Fibroblast of the aortic adventitia (primary cell): ENCODE measurements at regions not wholly inside any gene's neighbourhood (a gene's known extent, or its start where the extent isn't known, plus 50 kb on each side); places are given as distances from the start of the nearest gene placed in this dataset.
"Not testable (repeated sequence)": the region's sequence is repeated elsewhere in the genome, so short reads cannot be mapped to it uniquely, and the experiment has no call there.

Experiments used
- DNase-seq: peaks from one replicate; pipeline ENCODE4 v3.0.0-alpha.2; 2010; ENCODE audit warnings: low read depth
- H3K4me3 ChIP-seq: 2 replicates; pipeline ENCODE4 v1.5.1; 2011; ENCODE audit warnings: low read depth, mild to moderate bottlenecking, control low read depth, low read length, moderate library complexity
- TF ChIP-seq, protein P1 (sequence below): IDR thresholded peaks from 2 replicates; pipeline ENCODE4 v1.5.1; 2011; ENCODE audit warnings: mild to moderate bottlenecking, low read length, control low read depth, inconsistent platforms; ENCODE audit not compliant: insufficient read depth

DNA sequence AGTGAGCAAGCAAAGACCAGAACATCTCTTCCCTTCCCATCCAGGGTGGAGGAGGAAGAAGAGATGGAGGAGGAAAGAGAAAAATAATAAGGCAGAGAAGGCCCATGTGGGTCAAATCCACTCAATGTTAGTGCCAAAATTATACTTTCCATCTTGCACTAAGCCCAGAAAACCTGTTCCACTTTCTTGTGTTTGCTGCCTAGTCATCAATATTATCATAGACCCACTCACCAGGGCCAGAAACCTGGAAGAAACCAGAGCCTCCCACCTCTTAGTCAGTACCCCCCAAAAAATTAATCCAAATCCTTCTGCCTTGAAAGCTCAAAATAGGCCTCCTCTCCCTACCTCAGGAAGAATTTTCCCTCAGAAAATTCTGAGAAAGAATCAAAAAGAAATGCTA, 171.1 kb downstream of the SOD2 start:
- DNase-seq: no peak
- TF ChIP-seq, protein P1, sequence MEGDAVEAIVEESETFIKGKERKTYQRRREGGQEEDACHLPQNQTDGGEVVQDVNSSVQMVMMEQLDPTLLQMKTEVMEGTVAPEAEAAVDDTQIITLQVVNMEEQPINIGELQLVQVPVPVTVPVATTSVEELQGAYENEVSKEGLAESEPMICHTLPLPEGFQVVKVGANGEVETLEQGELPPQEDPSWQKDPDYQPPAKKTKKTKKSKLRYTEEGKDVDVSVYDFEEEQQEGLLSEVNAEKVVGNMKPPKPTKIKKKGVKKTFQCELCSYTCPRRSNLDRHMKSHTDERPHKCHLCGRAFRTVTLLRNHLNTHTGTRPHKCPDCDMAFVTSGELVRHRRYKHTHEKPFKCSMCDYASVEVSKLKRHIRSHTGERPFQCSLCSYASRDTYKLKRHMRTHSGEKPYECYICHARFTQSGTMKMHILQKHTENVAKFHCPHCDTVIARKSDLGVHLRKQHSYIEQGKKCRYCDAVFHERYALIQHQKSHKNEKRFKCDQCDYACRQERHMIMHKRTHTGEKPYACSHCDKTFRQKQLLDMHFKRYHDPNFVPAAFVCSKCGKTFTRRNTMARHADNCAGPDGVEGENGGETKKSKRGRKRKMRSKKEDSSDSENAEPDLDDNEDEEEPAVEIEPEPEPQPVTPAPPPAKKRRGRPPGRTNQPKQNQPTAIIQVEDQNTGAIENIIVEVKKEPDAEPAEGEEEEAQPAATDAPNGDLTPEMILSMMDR: no peak

DNA sequence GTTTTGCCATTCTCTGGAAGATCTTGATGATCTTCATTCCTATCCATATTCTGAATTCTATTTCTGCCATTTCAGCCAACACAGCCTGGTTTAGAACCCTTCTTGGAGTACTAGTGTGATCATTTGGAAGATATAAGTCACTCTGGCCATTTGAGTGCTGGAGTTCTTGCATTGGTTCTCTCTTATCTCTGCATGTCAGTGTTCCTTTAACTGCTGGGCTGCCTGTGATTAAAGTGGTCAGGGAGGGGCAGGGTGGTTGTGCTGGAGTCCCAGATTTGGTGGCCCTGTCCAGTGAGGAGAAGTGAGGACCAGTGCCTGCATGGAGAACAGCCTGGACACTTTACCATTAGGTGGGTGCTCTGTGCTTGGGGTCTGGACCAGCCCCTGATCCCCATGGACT, 173.0 kb downstream of the SOD2 start:
- H3K4me3 ChIP-seq: no peak overlapping the region
- DNase-seq: no peak
- TF ChIP-seq, protein P1: no peak

More for the DNA sequence above, 171.1 kb downstream of the SOD2 start:
- no peak overlapping the region for H3K4me3 ChIP-seq

DNA sequence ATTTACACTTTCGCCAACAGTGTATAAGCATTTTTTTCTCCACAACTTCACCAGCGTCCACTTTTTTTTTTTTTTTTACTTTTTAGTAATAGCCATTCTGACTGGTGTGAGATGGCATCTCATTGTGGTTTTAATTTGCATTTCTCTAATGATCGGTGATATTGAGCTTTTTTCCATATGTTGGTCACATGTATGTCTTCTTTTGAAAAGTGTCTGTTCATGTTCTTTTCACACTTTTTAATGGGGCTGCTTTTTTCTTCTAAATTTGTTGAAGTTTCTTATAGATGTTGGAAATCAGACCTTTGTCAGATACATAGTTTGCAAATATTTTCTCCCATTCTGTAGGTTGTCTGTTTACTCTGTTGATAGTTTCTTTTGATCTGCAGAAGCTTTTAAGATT, 177.2 kb downstream of the SOD2 start:
- DNase-seq, H3K4me3 ChIP-seq: not testable (repeated sequence)

GRCh38 chr6:159513914-159514313, 179.1 kb downstream of the SOD2 start:
- DNase-seq: no peak
- H3K4me3 ChIP-seq: no peak overlapping the region
- TF ChIP-seq, protein P1: no peak

- TF ChIP-seq, protein P1: no peak
- no peak for DNase-seq
- no peak overlapping the region for H3K4me3 ChIP-seq
Observed at GRCh38 chr6:159513074-159513720, 179.8 kb downstream of the SOD2 start.

DNA sequence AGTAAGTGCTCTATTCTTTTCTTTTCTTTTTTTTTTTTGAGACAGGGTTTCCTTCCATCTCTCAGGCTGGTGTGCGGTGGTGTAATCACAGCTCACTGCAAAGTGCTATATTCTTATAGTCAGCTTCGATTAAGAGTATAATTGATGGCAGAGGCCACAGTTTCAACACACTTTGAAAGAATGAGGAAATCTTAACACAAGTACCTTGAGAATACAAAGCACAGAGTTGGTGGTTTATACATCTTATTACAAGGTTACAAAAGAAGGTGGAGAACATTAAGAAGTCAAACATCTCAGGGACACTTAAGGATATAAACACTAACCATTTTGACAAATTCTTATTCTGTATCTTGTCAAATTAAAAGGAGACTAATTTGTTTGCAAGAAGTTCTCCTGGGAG, 180.5 kb downstream of the SOD2 start:
- no peak for DNase-seq
- TF ChIP-seq, protein P1: no peak
- no peak overlapping the region for H3K4me3 ChIP-seq

DNA sequence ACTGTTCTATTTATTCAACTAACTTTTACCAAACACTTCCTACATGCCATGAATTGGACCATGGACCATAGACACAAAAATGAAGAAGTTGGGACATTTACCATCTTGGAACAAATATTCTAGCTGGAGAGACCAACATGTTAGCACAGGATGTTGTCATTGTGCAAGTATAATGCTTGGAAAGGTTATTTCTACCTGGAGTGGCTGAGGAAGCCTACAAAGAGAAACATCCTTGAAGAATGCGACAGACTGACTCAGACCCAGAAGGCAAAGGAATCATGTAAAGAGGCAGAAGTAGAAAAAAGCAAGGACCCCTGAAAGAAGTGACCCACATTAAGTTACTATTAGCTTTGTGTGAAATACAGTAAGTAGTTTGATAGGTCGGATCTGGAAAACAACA, 180.9 kb downstream of the SOD2 start:
- no peak for DNase-seq
- no peak overlapping the region for H3K4me3 ChIP-seq
- TF ChIP-seq, protein P1: no peak
